ENCODE measurements at regions not wholly inside any gene's neighbourhood (a gene's known extent, or its start where the extent isn't known, plus 50 kb on each side); places are given as distances from the start of the nearest gene placed in this dataset.

- DNase-seq (ENCODE audit: low read depth) (no peak), FAIRE-seq (no peak)
- Histone ChIP-seq H3K4me3 (ENCODE audit: low read depth, low read length) (no peak overlapping the region), H3K27me3 (ENCODE audit: control insufficient read depth, insufficient read depth, low read length) (no peaks in the 10 kb centered on the region), H3K36me3 (ENCODE audit: control insufficient read depth, insufficient read depth, low read length) (no peaks in the 10 kb centered on the region)
- no peak for TF ChIP-seq CTCF (IDR thresholded peaks at IDR 0.05; ENCODE audit: insufficient read depth, low read length, severe bottlenecking)
Observed at GRCh38 chr15:85905751-85906450, 111.2 kb upstream of the KLHL25 start.

GRCh38 chr15:85906640-85907039 lies 111.9 kb upstream of the KLHL25 start:
- H3K27me3 ChIP-seq (ENCODE audit: control insufficient read depth, insufficient read depth, low read length) = no peaks in the 10 kb centered on the region
- TF ChIP-seq CTCF (IDR thresholded peaks at IDR 0.05; ENCODE audit: insufficient read depth, low read length, severe bottlenecking) = no peak
- no peaks in the 10 kb centered on the region for H3K36me3 ChIP-seq (ENCODE audit: control insufficient read depth, insufficient read depth, low read length)
- DNase-seq (ENCODE audit: low read depth) (no peak), FAIRE-seq (no peak)
- no peak overlapping the region for H3K4me3 ChIP-seq (ENCODE audit: low read depth, low read length)

- Histone ChIP-seq H3K27me3 (ENCODE audit: control insufficient read depth, insufficient read depth, low read length) (no peaks in the 10 kb centered on the region), H3K36me3 (ENCODE audit: control insufficient read depth, insufficient read depth, low read length) (no peaks in the 10 kb centered on the region), H3K4me3 (ENCODE audit: low read depth, low read length) (no peak overlapping the region)
- FAIRE-seq (no peak), DNase-seq (ENCODE audit: low read depth) (peak; percentile 11)
- TF ChIP-seq CTCF (IDR thresholded peaks at IDR 0.05; ENCODE audit: insufficient read depth, low read length, severe bottlenecking) = no peak
Observed at GRCh38 chr15:85910834-85911233, 116.1 kb upstream of the KLHL25 start.

GRCh38 chr15:85913461-85913860 lies 118.7 kb upstream of the KLHL25 start:
- H3K4me3 ChIP-seq (ENCODE audit: low read depth, low read length) = no peak overlapping the region
- DNase-seq (ENCODE audit: low read depth) (no peak), FAIRE-seq (no peak)
- TF ChIP-seq CTCF (IDR thresholded peaks at IDR 0.05; ENCODE audit: insufficient read depth, low read length, severe bottlenecking) = no peak
- no peaks in the 10 kb centered on the region for H3K36me3 ChIP-seq (ENCODE audit: control insufficient read depth, insufficient read depth, low read length)
- H3K27me3 ChIP-seq (ENCODE audit: control insufficient read depth, insufficient read depth, low read length) = no peaks in the 10 kb centered on the region

GRCh38 chr15:85920956-85921355 lies 126.2 kb upstream of the KLHL25 start:
- Histone ChIP-seq H3K36me3 (ENCODE audit: control insufficient read depth, insufficient read depth, low read length) (no peaks in the 10 kb centered on the region), H3K27me3 (ENCODE audit: control insufficient read depth, insufficient read depth, low read length) (no peaks in the 10 kb centered on the region), H3K4me3 (ENCODE audit: low read depth, low read length) (no peak overlapping the region)
- DNase-seq (ENCODE audit: low read depth) (no peak), FAIRE-seq (no peak)
- TF ChIP-seq CTCF (IDR thresholded peaks at IDR 0.05; ENCODE audit: insufficient read depth, low read length, severe bottlenecking) = no peak

- no peak overlapping the region for H3K4me3 ChIP-seq (ENCODE audit: low read depth, low read length)
- TF ChIP-seq CTCF (IDR thresholded peaks at IDR 0.05; ENCODE audit: insufficient read depth, low read length, severe bottlenecking) = no peak
- H3K27me3 ChIP-seq (ENCODE audit: control insufficient read depth, insufficient read depth, low read length) = no peaks in the 10 kb centered on the region
- no peaks in the 10 kb centered on the region for H3K36me3 ChIP-seq (ENCODE audit: control insufficient read depth, insufficient read depth, low read length)
- DNase-seq (ENCODE audit: low read depth) = no peak
- FAIRE-seq = no peak
Observed at GRCh38 chr15:85924088-85924487, 129.4 kb upstream of the KLHL25 start.

All from bronchial epithelial cell (primary cell).